K562 (cell line): ENCODE measurements at regions not wholly inside any gene's neighbourhood (a gene's known extent, or its start where the extent isn't known, plus 50 kb on each side); places are given as distances from the start of the nearest gene placed in this dataset.

ENCODE experiments used
- CHD1 ChIP-seq: fragments of 200-600 bp; sonication (generic); IDR thresholded peaks from one replicate; pipeline ENCODE4 v1.6.1; 2012; ENCODE audit warnings: mild to moderate bottlenecking, moderate library complexity, low read length, inconsistent platforms
- MAX ChIP-seq: sonication (generic); formaldehyde crosslinking; IDR thresholded peaks from 2 replicates; pipeline ENCODE4 v1.9.0; 2022; ENCODE audit warnings: mild to moderate bottlenecking, missing genetic modification reagents
- NFATC3 ChIP-seq: fragments of 450-650 bp; IDR thresholded peaks from 2 replicates; pipeline ENCODE4 v1.6.1; 2017; ENCODE audit warnings: mild to moderate bottlenecking
- PHF8 ChIP-seq: fragments of 200-600 bp; sonication (generic); IDR thresholded peaks from 2 replicates; pipeline ENCODE4 v1.6.1; 2012; ENCODE audit warnings: mixed run types, mild to moderate bottlenecking, inconsistent platforms, low read length, moderate library complexity, borderline replicate concordance
- SMARCE1 ChIP-seq: fragments of 450-650 bp; IDR thresholded peaks from 2 replicates; pipeline ENCODE4 v1.7.1; 2016; ENCODE audit warnings: mild to moderate bottlenecking
- ZNF639 ChIP-seq, 2 experiments: fragments of 200-800 bp in 1 of 2; sonication (Bioruptor generic) in 1 of 2; sonication (generic) in 1 of 2; formaldehyde crosslinking in 1 of 2; IDR thresholded peaks in 1 of 2; conservative IDR thresholded peaks in 1 of 2; 2 replicates each; pipeline versions ENCODE4 v1.5.0 to v1.6.1; 2016 to 2020; ENCODE audit warnings: missing compliant biosample characterization in 1 of 2, missing genetic modification characterization in 1 of 2, missing genetic modification reagents in 1 of 2
- TF ChIP-seq, protein P1 (sequence below), 2 experiments: fragments of 450-650 bp in 1 of 2; IDR thresholded peaks; 2 replicates each; pipeline ENCODE4 v1.6.1; 2011 to 2017; ENCODE audit warnings: low read depth in 2 of 2, antibody characterized with exemption in 1 of 2, borderline replicate concordance in 1 of 2, low read length in 1 of 2, mild to moderate bottlenecking in 1 of 2, mixed read lengths in 1 of 2; ENCODE audit not compliant: control insufficient read depth in 1 of 2

GRCh38 chr6:22921828-22922227 is 352.5 kb downstream of the HDGFL1 start:
- no peak for TF ChIP-seq MAX (CRISPR knock-in tag)
- no peak for TF ChIP-seq PHF8
- TF ChIP-seq NFATC3: no peak
- TF ChIP-seq CHD1: no peak
- TF ChIP-seq, protein P1, sequence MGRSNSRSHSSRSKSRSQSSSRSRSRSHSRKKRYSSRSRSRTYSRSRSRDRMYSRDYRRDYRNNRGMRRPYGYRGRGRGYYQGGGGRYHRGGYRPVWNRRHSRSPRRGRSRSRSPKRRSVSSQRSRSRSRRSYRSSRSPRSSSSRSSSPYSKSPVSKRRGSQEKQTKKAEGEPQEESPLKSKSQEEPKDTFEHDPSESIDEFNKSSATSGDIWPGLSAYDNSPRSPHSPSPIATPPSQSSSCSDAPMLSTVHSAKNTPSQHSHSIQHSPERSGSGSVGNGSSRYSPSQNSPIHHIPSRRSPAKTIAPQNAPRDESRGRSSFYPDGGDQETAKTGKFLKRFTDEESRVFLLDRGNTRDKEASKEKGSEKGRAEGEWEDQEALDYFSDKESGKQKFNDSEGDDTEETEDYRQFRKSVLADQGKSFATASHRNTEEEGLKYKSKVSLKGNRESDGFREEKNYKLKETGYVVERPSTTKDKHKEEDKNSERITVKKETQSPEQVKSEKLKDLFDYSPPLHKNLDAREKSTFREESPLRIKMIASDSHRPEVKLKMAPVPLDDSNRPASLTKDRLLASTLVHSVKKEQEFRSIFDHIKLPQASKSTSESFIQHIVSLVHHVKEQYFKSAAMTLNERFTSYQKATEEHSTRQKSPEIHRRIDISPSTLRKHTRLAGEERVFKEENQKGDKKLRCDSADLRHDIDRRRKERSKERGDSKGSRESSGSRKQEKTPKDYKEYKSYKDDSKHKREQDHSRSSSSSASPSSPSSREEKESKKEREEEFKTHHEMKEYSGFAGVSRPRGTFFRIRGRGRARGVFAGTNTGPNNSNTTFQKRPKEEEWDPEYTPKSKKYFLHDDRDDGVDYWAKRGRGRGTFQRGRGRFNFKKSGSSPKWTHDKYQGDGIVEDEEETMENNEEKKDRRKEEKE (IDR thresholded peaks at IDR 0.05; ENCODE audit: borderline replicate concordance in 1 of 2, control insufficient read depth in 1 of 2, low read depth in 2 of 2, low read length in 1 of 2): no peak
- TF ChIP-seq SMARCE1: no peak
- TF ChIP-seq ZNF639 (CRISPR knock-in tag; conservative IDR thresholded peaks at IDR 0.05 in 1 of 2, IDR thresholded peaks at IDR 0.05 in 1 of 2): no peak
